H9 (cell line): ENCODE measurements at regions not wholly inside any gene's neighbourhood (a gene's known extent, or its start where the extent isn't known, plus 50 kb on each side); places are given as distances from the start of the nearest gene placed in this dataset.

Experiments
- DNase-seq: peaks from one replicate; pipeline ENCODE4 v3.0.0-alpha.2; 2017
- H2AFZ ChIP-seq: one replicate; pipeline ENCODE4 v1.6.1; 2013; ENCODE audit warnings: mild to moderate bottlenecking, low read length, control low read depth, moderate library complexity
- H2AK5ac ChIP-seq: 2 replicates; pipeline ENCODE4 v1.6.1; 2013; ENCODE audit warnings: low read length, control low read depth, mixed read lengths; ENCODE audit not compliant: insufficient read length
- H2BK120ac ChIP-seq: one replicate; pipeline ENCODE4 v1.6.1; 2013; ENCODE audit warnings: low read depth, mild to moderate bottlenecking, low read length, control low read depth, inconsistent platforms; ENCODE audit not compliant: poor library complexity, severe bottlenecking
- H2BK12ac ChIP-seq: 2 replicates; pipeline ENCODE4 v1.6.1; 2013; ENCODE audit warnings: low read length, control low read depth, mixed read lengths, low read depth; ENCODE audit not compliant: insufficient read length
- H2BK15ac ChIP-seq: 2 replicates; pipeline ENCODE4 v1.6.1; 2013; ENCODE audit warnings: low read depth, low read length, control low read depth
- H2BK20ac ChIP-seq: one replicate; pipeline ENCODE4 v1.6.1; 2013; ENCODE audit warnings: low read depth, mild to moderate bottlenecking, low read length, control low read depth, inconsistent platforms; ENCODE audit not compliant: poor library complexity, severe bottlenecking
- H2BK5ac ChIP-seq: 2 replicates; pipeline ENCODE4 v1.6.1; 2013; ENCODE audit warnings: low read length, control low read depth, mixed read lengths; ENCODE audit not compliant: insufficient read length
- H3K14ac ChIP-seq: 2 replicates; pipeline ENCODE4 v1.6.1; 2013; ENCODE audit warnings: low read length, control low read depth; ENCODE audit not compliant: insufficient read depth
- H3K18ac ChIP-seq: 2 replicates; pipeline ENCODE4 v1.6.1; 2013; ENCODE audit warnings: low read depth, mild to moderate bottlenecking, mixed read lengths, low read length, control low read depth; ENCODE audit not compliant: insufficient read length
- H3K23ac ChIP-seq: 2 replicates; pipeline ENCODE4 v1.6.1; 2013; ENCODE audit warnings: low read length, control low read depth, mixed read lengths, low read depth; ENCODE audit not compliant: insufficient read length
- H3K23me2 ChIP-seq: 2 replicates; pipeline ENCODE4 v1.6.1; 2013; ENCODE audit warnings: low read depth, mild to moderate bottlenecking, mixed read lengths, low read length, control low read depth; ENCODE audit not compliant: insufficient read length, poor library complexity, severe bottlenecking
- H3K27ac ChIP-seq: 2 replicates; pipeline ENCODE4 v1.5.1; 2013; ENCODE audit warnings: low read length, control low read depth, mixed read lengths, low read depth; ENCODE audit not compliant: insufficient read length
- H3K27me3 ChIP-seq: 2 replicates; pipeline ENCODE4 v1.6.1; 2013; ENCODE audit warnings: low read length, control low read depth, inconsistent platforms; ENCODE audit not compliant: insufficient read depth
- H3K4ac ChIP-seq: 2 replicates; pipeline ENCODE4 v1.6.1; 2013; ENCODE audit warnings: low read depth, mild to moderate bottlenecking, control low read depth, inconsistent platforms, low read length, moderate library complexity
- H3K4me1 ChIP-seq: 2 replicates; pipeline ENCODE4 v1.6.1; 2013; ENCODE audit warnings: low read length, control low read depth, inconsistent platforms; ENCODE audit not compliant: insufficient read depth
- H3K4me2 ChIP-seq: 2 replicates; pipeline ENCODE4 v1.6.1; 2013; ENCODE audit warnings: low read length, control low read depth, mixed read lengths; ENCODE audit not compliant: insufficient read length, insufficient read depth
- H3K56ac ChIP-seq: 2 replicates; pipeline ENCODE4 v1.6.1; 2013; ENCODE audit warnings: low read depth, mild to moderate bottlenecking, mixed read lengths, low read length, control low read depth; ENCODE audit not compliant: insufficient read length
- H3K79me1 ChIP-seq: 2 replicates; pipeline ENCODE4 v1.6.1; 2013; ENCODE audit warnings: low read depth, mild to moderate bottlenecking, moderate library complexity, low read length, control low read depth, inconsistent platforms; ENCODE audit not compliant: insufficient read depth, poor library complexity, severe bottlenecking
- H3K79me2 ChIP-seq: 2 replicates; pipeline ENCODE4 v1.6.1; 2013; ENCODE audit warnings: low read length, control low read depth, inconsistent platforms; ENCODE audit not compliant: insufficient read depth
- H3K9ac ChIP-seq: 2 replicates; pipeline ENCODE4 v1.6.1; 2013; ENCODE audit warnings: low read length, control low read depth, mixed read lengths; ENCODE audit not compliant: insufficient read length; ENCODE audit errors: extremely low read depth
- H3K9me3 ChIP-seq: one replicate; pipeline ENCODE4 v1.6.1; 2013; ENCODE audit warnings: low read depth, low read length, inconsistent platforms; ENCODE audit not compliant: control insufficient read depth
- H3T11ph ChIP-seq: one replicate; pipeline ENCODE4 v1.6.1; 2013; ENCODE audit warnings: mild to moderate bottlenecking, low read length, control low read depth, inconsistent platforms
- H4K20me1 ChIP-seq: one replicate; pipeline ENCODE4 v1.6.1; 2013; ENCODE audit not compliant: control insufficient read depth, insufficient read length, insufficient read depth
- H4K5ac ChIP-seq: 2 replicates; pipeline ENCODE4 v1.6.1; 2013; ENCODE audit warnings: low read depth, mild to moderate bottlenecking, mixed read lengths, low read length, control low read depth; ENCODE audit not compliant: insufficient read length
- H4K8ac ChIP-seq: replicated peaks from 2 replicates; pipeline ENCODE4 v1.6.1; 2013; ENCODE audit warnings: low read length, control low read depth, mixed read lengths, low read depth; ENCODE audit not compliant: insufficient read length
- H4K91ac ChIP-seq: 2 replicates; pipeline ENCODE4 v1.6.1; 2013; ENCODE audit warnings: low read depth, mild to moderate bottlenecking, moderate library complexity, mixed read lengths, low read length, control low read depth; ENCODE audit not compliant: insufficient read length
- H3K27ac Mint-ChIP-seq, 3 experiments: 2 replicates in 2 of 3; 3 replicates in 1 of 3; pipeline ENCODE4 v1.8.0; 2020 to 2021; ENCODE audit warnings: mixed read lengths in 3 of 3, mild to moderate bottlenecking in 1 of 3, moderate library complexity in 1 of 3
- H3K27me3 Mint-ChIP-seq: 2 replicates; pipeline ENCODE4 v1.8.0; 2021; ENCODE audit warnings: low read depth, mild to moderate bottlenecking, moderate library complexity, mixed read lengths
- H3K36me3 Mint-ChIP-seq, 3 experiments: 2 replicates in 2 of 3; 3 replicates in 1 of 3; pipeline ENCODE4 v1.8.0; 2020 to 2021; ENCODE audit warnings: low read depth in 3 of 3, mixed read lengths in 3 of 3; ENCODE audit not compliant: insufficient read depth in 1 of 3
- H3K4me1 Mint-ChIP-seq, 2 experiments: 2 replicates each; pipeline ENCODE4 v1.8.0; 2020; ENCODE audit warnings: mixed read lengths in 2 of 2
- H3K4me3 Mint-ChIP-seq, 2 experiments: 2 replicates in 1 of 2; 3 replicates in 1 of 2; pipeline ENCODE4 v1.8.0; 2020 to 2021; ENCODE audit warnings: mild to moderate bottlenecking in 2 of 2, mixed read lengths in 2 of 2, moderate library complexity in 1 of 2
- H3K9me3 Mint-ChIP-seq, 2 experiments: 2 replicates in 1 of 2; 3 replicates in 1 of 2; pipeline ENCODE4 v1.8.0; 2020; ENCODE audit warnings: mild to moderate bottlenecking in 2 of 2, mixed read lengths in 2 of 2, moderate library complexity in 1 of 2
- WGBS: extraction: QIAGEN DNeasy Blood & Tissue Kit; methylation state at CpG from one replicate; pipeline ENCODE4 v1.1.7; 2013; ENCODE audit warnings: missing lambda C conversion rate, low lambda C conversion rate, mixed read lengths; ENCODE audit not compliant: insufficient read length; ENCODE audit errors: extremely low coverage; 5-methylcytosine and 5-hydroxymethylcytosine counted together
- TF ChIP-seq, protein P1 (sequence below): fragments of 200-600 bp; sonication (generic); conservative IDR thresholded peaks from 3 replicates; pipeline ENCODE4 v1.8.0; 2021; ENCODE audit warnings: antibody characterized with exemption, mild to moderate bottlenecking

DNA sequence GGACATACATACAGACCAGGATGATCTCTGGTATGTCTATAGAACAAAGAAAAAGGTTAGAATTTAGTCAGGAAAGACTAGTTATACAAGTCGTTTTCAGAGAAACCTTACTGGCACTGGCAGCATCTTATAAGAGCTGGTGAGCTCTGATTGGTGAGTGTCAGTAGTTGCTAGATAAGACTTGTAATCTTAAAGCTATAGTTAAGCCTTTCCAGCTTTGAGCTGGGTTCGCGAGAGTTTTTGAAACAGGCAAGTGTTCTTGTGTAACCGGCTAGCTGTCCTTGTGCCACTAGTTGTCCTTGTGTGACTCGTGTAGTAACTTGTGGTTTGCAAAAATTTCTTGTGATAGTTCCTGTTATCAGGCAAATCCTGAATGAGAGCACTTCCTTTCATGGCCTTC lies 740.9 kb downstream of the GALC start:
- H3K9me3 Mint-ChIP-seq, result peaks cover 4 to 5% of the 10 kb centered on the region in 2 experiments; a peak in 3 of 5 replicates

More for the DNA sequence above, 740.9 kb downstream of the GALC start:
- Histone ChIP-seq H2BK12ac (no peak overlapping the region), H3K23ac (no peak overlapping the region), H4K5ac (no peak overlapping the region), H4K91ac (no peak overlapping the region), H2BK20ac (no peak overlapping the region), H2BK15ac (no peak overlapping the region), H3K9me3 (no peaks in the 10 kb centered on the region), H4K20me1 (no peaks in the 10 kb centered on the region), H3K9ac (no peak overlapping the region), H3K4me2 (no peak overlapping the region), H3K23me2 (no peaks in the 10 kb centered on the region), H3K79me1 (no peaks in the 10 kb centered on the region), H3K27me3 (no peaks in the 10 kb centered on the region), H3K18ac (no peak overlapping the region), H3K27ac (no peak overlapping the region), H2AK5ac (no peak overlapping the region), H3K4me1 (no peaks in the 10 kb centered on the region), H2AFZ (peak overlapping the region; percentile 65), H3K14ac (no peak overlapping the region), H2BK5ac (no peak overlapping the region), H3K79me2 (no peaks in the 10 kb centered on the region), H3K4ac (no peak overlapping the region), H2BK120ac (no peak overlapping the region), H4K8ac (no peak overlapping the region), H3K56ac (no peak overlapping the region), H3T11ph (no peak overlapping the region)
- Mint-ChIP-seq H3K27ac (no peak overlapping the region), H3K27me3 (peaks cover 2% of the 10 kb centered on the region; the same call in 1 of the 2 replicates), H3K36me3 (peaks cover 3 to 7% (median 4%) of the 10 kb centered on the region in 3 experiments; a peak in 3 of 7 replicates), H3K4me1 (peaks cover 6 to 12% of the 10 kb centered on the region in 2 experiments; a peak in 2 of 4 replicates), H3K4me3 (no peak overlapping the region)
- TF ChIP-seq, protein P1, sequence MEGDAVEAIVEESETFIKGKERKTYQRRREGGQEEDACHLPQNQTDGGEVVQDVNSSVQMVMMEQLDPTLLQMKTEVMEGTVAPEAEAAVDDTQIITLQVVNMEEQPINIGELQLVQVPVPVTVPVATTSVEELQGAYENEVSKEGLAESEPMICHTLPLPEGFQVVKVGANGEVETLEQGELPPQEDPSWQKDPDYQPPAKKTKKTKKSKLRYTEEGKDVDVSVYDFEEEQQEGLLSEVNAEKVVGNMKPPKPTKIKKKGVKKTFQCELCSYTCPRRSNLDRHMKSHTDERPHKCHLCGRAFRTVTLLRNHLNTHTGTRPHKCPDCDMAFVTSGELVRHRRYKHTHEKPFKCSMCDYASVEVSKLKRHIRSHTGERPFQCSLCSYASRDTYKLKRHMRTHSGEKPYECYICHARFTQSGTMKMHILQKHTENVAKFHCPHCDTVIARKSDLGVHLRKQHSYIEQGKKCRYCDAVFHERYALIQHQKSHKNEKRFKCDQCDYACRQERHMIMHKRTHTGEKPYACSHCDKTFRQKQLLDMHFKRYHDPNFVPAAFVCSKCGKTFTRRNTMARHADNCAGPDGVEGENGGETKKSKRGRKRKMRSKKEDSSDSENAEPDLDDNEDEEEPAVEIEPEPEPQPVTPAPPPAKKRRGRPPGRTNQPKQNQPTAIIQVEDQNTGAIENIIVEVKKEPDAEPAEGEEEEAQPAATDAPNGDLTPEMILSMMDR, result no peak
- WGBS, result no CpG with 5 or more reads among the region's 5 CpGs
- no peak for DNase-seq
